CD14-positive monocyte (primary cell): ENCODE measurements at regions not wholly inside any gene's neighbourhood (a gene's known extent, or its start where the extent isn't known, plus 50 kb on each side); places are given as distances from the start of the nearest gene placed in this dataset.

Experiments used
- DNase-seq, 3 donors: peaks; one replicate each; pipeline ENCODE4 v3.0.0-alpha.2; 2011 to 2022
- H2AFZ ChIP-seq: 2 replicates; pipeline ENCODE4 v1.6.0; 2012; ENCODE audit warnings: mild to moderate bottlenecking, low read depth, low read length, inconsistent platforms; ENCODE audit not compliant: insufficient read depth, poor library complexity, severe bottlenecking
- H3K27ac ChIP-seq, 2 donors: 1 replicate in 1 of 2; 2 replicates in 1 of 2; pipeline ENCODE4 v1.5.1; 2012 to 2013; ENCODE audit warnings: low read length in 2 of 2, control low read depth in 1 of 2, inconsistent platforms in 1 of 2, low read depth in 1 of 2, mild to moderate bottlenecking in 1 of 2
- H3K27me3 ChIP-seq, 2 donors: one replicate each; pipeline versions ENCODE4 v1.6.0 to v1.6.1; 2011 to 2013; ENCODE audit warnings: low read length in 2 of 2; ENCODE audit not compliant: control insufficient read depth in 2 of 2, insufficient read depth in 2 of 2
- H3K36me3 ChIP-seq, 2 donors: replicated peaks in 1 of 2; 1 replicate in 1 of 2; 2 replicates in 1 of 2; pipeline versions ENCODE4 v1.5.1 to v1.6.1; 2012 to 2013; ENCODE audit warnings: low read length in 2 of 2, control low read depth in 1 of 2, inconsistent platforms in 1 of 2, mild to moderate bottlenecking in 1 of 2; ENCODE audit not compliant: insufficient read depth in 2 of 2, control insufficient read depth in 1 of 2
- H3K4me1 ChIP-seq, 2 donors: 1 replicate in 1 of 2; 2 replicates in 1 of 2; pipeline versions ENCODE4 v1.5.1 to v1.6.1; 2012 to 2013; ENCODE audit warnings: low read length in 2 of 2, control low read depth in 1 of 2, inconsistent platforms in 1 of 2, mild to moderate bottlenecking in 1 of 2, moderate library complexity in 1 of 2; ENCODE audit not compliant: insufficient read depth in 2 of 2, control insufficient read depth in 1 of 2
- H3K4me2 ChIP-seq: replicated peaks from 2 replicates; pipeline ENCODE3; 2012; ENCODE audit warnings: low read length, moderate library complexity, mild to moderate bottlenecking; ENCODE audit not compliant: poor library complexity, severe bottlenecking; ENCODE audit errors: extremely low read depth
- H3K4me3 ChIP-seq, 3 experiments: fragments of 200-600 bp in 1 of 3; sonication (generic) in 1 of 3; replicated peaks in 1 of 3; 1 replicate in 2 of 3; 2 replicates in 1 of 3; pipeline ENCODE4 v1.5.1; 2011 to 2013; ENCODE audit warnings: low read length in 3 of 3, mild to moderate bottlenecking in 3 of 3, control low read depth in 2 of 3, low read depth in 2 of 3, inconsistent platforms in 1 of 3, moderate library complexity in 1 of 3
- H3K79me2 ChIP-seq: 2 replicates; pipeline ENCODE4 v1.6.0; 2012; ENCODE audit warnings: mild to moderate bottlenecking, control low read depth, inconsistent platforms, low read length, moderate library complexity; ENCODE audit not compliant: insufficient read depth
- H3K9ac ChIP-seq: 2 replicates; pipeline ENCODE4 v1.6.0; 2017; ENCODE audit warnings: low read length, mild to moderate bottlenecking; ENCODE audit not compliant: insufficient read depth, poor library complexity, severe bottlenecking
- H3K9me3 ChIP-seq, 2 donors: replicated peaks in 1 of 2; 1 replicate in 1 of 2; 2 replicates in 1 of 2; pipeline versions ENCODE4 v1.5.1 to v1.6.1; 2012 to 2013; ENCODE audit warnings: low read length in 2 of 2, control low read depth in 1 of 2; ENCODE audit not compliant: control insufficient read depth in 1 of 2, insufficient read depth in 1 of 2
- H4K20me1 ChIP-seq: 2 replicates; pipeline ENCODE4 v1.6.0; 2012; ENCODE audit warnings: mild to moderate bottlenecking, low read length, control low read depth, moderate library complexity; ENCODE audit not compliant: insufficient read depth
- H3K27ac Mint-ChIP-seq, 7 donors: one replicate each; pipeline ENCODE4 v1.8.0; 2020; ENCODE audit warnings: mild to moderate bottlenecking in 7 of 7, mixed read lengths in 7 of 7, moderate library complexity in 6 of 7, inconsistent platforms in 2 of 7
- H3K27me3 Mint-ChIP-seq, 3 donors: one replicate each; pipeline ENCODE4 v1.8.0; 2021 to 2022; ENCODE audit warnings: low read depth in 3 of 3, mild to moderate bottlenecking in 3 of 3, mixed read lengths in 3 of 3, moderate library complexity in 3 of 3, inconsistent platforms in 1 of 3
- H3K36me3 Mint-ChIP-seq, 2 donors: one replicate each; pipeline ENCODE4 v1.8.0; 2020; ENCODE audit warnings: mixed read lengths in 2 of 2, inconsistent platforms in 1 of 2, mild to moderate bottlenecking in 1 of 2
- H3K4me1 Mint-ChIP-seq: one replicate; pipeline ENCODE4 v1.8.0; 2020; ENCODE audit warnings: mild to moderate bottlenecking, mixed read lengths
- H3K4me3 Mint-ChIP-seq, 2 donors: one replicate each; pipeline ENCODE4 v1.8.0; 2020; ENCODE audit warnings: mild to moderate bottlenecking in 2 of 2, mixed read lengths in 2 of 2, moderate library complexity in 1 of 2
- H3K9me3 Mint-ChIP-seq, 7 donors: one replicate each; pipeline ENCODE4 v1.8.0; 2020 to 2022; ENCODE audit warnings: mixed read lengths in 7 of 7, mild to moderate bottlenecking in 6 of 7, moderate library complexity in 6 of 7, inconsistent platforms in 2 of 7
- WGBS: methylation state at CpG from one replicate; pipeline ENCODE4 v1.1.5; 2013; ENCODE audit warnings: missing lambda C conversion rate; ENCODE audit not compliant: insufficient coverage; 5-methylcytosine and 5-hydroxymethylcytosine counted together
- intact Hi-C, 2 donors: fragments of 100-400 bp; cut with micrococcal nuclease; formaldehyde crosslinking; loops; one replicate each; pipeline versions ENCODE4 v1.15.0 to v1.15.1; 2023
- TF ChIP-seq, protein P1 (sequence below): fragments of 200-600 bp; IDR thresholded peaks from one replicate; pipeline ENCODE4 v1.8.0; 2022; ENCODE audit warnings: antibody characterized with exemption, mild to moderate bottlenecking

DNA sequence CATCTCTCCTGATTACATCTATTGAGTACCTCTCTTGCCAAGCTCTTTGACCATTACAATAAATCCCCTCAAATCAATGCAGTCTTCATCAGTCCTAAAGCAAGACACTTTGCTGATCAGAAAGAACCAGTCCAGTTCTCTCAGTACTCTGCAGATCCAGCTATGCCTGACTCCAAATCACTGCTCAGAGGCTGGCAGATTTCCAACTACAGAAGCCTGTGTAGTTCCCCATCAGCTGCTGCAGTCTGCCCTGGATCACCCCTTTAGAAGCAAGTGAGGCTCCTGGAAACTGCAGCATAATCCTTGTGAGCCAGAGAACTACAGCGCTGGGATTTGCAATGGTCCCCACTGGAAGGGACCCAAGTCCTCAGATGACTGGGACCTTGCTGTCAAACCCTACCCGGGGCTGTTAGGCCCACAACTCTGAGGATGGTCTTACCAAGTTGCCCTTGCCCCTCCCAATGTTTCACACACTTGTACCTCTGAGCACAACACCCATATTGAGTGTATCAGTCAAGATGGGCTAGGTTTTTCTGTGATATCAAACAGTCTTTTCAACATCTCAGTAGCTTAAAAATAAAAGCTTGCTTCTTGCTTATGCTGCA lies 81.9 kb upstream of the TOPAZ1 start:
- intact Hi-C loops, result no loop called here
- no peaks in the 10 kb centered on the region for H3K4me1 ChIP-seq
- no peaks in the 10 kb centered on the region for H4K20me1 ChIP-seq
- no peaks in the 10 kb centered on the region for H3K36me3 ChIP-seq
- no peak overlapping the region for H3K27ac Mint-ChIP-seq
- H2AFZ ChIP-seq, result no peak overlapping the region
- no peaks in the 10 kb centered on the region for H3K4me1 Mint-ChIP-seq
- 89% methylated on average over 1 of the region's 2 CpGs for WGBS
- no peak overlapping the region for H3K4me2 ChIP-seq
- no peak overlapping the region for H3K9ac ChIP-seq
- H3K27me3 ChIP-seq, result peaks cover 0 to 2% of the 10 kb centered on the region in 2 donors
- H3K9me3 Mint-ChIP-seq, result peaks cover 0 to 3% (median 2%) of the 10 kb centered on the region in 7 donors
- peaks cover 2 to 3% (median 3%) of the 10 kb centered on the region in 3 donors for H3K27me3 Mint-ChIP-seq
- H3K27ac ChIP-seq, result no peak overlapping the region
- TF ChIP-seq, protein P1, sequence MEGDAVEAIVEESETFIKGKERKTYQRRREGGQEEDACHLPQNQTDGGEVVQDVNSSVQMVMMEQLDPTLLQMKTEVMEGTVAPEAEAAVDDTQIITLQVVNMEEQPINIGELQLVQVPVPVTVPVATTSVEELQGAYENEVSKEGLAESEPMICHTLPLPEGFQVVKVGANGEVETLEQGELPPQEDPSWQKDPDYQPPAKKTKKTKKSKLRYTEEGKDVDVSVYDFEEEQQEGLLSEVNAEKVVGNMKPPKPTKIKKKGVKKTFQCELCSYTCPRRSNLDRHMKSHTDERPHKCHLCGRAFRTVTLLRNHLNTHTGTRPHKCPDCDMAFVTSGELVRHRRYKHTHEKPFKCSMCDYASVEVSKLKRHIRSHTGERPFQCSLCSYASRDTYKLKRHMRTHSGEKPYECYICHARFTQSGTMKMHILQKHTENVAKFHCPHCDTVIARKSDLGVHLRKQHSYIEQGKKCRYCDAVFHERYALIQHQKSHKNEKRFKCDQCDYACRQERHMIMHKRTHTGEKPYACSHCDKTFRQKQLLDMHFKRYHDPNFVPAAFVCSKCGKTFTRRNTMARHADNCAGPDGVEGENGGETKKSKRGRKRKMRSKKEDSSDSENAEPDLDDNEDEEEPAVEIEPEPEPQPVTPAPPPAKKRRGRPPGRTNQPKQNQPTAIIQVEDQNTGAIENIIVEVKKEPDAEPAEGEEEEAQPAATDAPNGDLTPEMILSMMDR, result no peak
- no peaks in the 10 kb centered on the region for H3K9me3 ChIP-seq
- no peaks in the 10 kb centered on the region for H3K36me3 Mint-ChIP-seq
- H3K4me3 Mint-ChIP-seq, result no peak overlapping the region
- H3K79me2 ChIP-seq, result no peaks in the 10 kb centered on the region
- no peak for DNase-seq
- H3K4me3 ChIP-seq, result no peak overlapping the region

DNA sequence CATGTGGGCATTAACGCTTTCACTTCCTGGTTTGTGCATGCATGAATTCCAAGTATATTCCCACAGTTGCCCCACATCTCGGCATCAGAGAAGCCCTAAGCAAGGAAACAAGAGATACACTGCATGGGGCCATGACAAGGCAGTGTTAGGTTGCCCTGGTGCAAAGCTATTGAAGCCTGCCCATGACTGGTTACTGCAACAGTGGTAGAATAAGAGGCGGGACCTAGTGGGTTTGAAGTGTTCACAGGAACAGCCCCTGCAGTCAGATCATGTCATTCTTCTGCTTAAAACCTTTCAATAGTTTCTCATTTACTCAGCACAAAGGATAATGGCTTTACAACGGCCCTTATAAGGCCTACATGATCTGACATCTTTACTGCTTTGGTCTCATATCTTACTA lies 80.9 kb upstream of the TOPAZ1 start:
- no peak overlapping the region for H2AFZ ChIP-seq
- Mint-ChIP-seq H3K36me3 (no peaks in the 10 kb centered on the region), H3K9me3 (peaks cover 0 to 3% (median 1%) of the 10 kb centered on the region in 7 donors), H3K4me3 (no peak overlapping the region), H3K27me3 (peaks cover 2 to 5% (median 3%) of the 10 kb centered on the region in 3 donors), H3K27ac (no peak overlapping the region), H3K4me1 (no peaks in the 10 kb centered on the region)
- H3K27me3 ChIP-seq, result peaks cover 0 to 2% of the 10 kb centered on the region in 2 donors
- no peak overlapping the region for H3K4me3 ChIP-seq
- H3K4me1 ChIP-seq, result no peaks in the 10 kb centered on the region
- H3K36me3 ChIP-seq, result no peaks in the 10 kb centered on the region
- no peaks in the 10 kb centered on the region for H4K20me1 ChIP-seq
- H3K79me2 ChIP-seq, result no peaks in the 10 kb centered on the region
- H3K4me2 ChIP-seq, result no peak overlapping the region
- no peak for DNase-seq
- 92% methylated on average over 3 of the region's 4 CpGs for WGBS
- no peak overlapping the region for H3K9ac ChIP-seq
- TF ChIP-seq, protein P1, result no peak
- no peaks in the 10 kb centered on the region for H3K9me3 ChIP-seq
- no peak overlapping the region for H3K27ac ChIP-seq
- intact Hi-C loops, result no loop called here
